ENCODE measurements at regions not wholly inside any gene's neighbourhood (a gene's known extent, or its start where the extent isn't known, plus 50 kb on each side); places are given as distances from the start of the nearest gene placed in this dataset.

DNA sequence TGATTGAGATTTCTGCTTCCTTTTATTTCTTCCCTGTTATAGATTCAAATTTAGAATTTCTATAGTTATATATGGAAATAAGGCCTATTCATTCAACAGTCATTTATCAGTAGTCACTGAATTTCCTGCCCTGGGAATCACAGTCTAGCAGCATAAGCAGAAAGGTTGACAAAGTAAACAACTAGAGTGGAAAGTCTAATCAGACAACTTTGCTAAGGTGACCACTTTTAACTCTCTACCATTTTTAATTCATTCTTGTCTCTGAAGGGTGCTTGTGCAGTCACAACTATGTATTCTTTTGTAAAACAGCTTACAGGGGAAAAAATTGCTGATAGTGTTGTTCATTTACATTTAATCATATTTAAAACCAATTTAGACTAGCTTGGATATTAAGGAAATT lies 66.1 kb upstream of the PLA2G4A start:
- no peaks in the 10 kb centered on the region for H3K9me3 ChIP-seq (ENCODE audit: control insufficient read depth, insufficient read depth, low read depth, low read length)
- no peaks in the 10 kb centered on the region for H3K4me1 ChIP-seq (ENCODE audit: control insufficient read depth, insufficient read depth, low read length)
- no peak for TF ChIP-seq ZSCAN5A (tag by site-specific recombination; IDR thresholded peaks at IDR 0.05)
- TF ChIP-seq ZNF837 (tag by site-specific recombination; IDR thresholded peaks at IDR 0.05): no peak
- TF ChIP-seq AEBP2 (tag by site-specific recombination; IDR thresholded peaks at IDR 0.05; ENCODE audit: borderline replicate concordance): no peak
- TF ChIP-seq PRDM6 (tag by site-specific recombination; IDR thresholded peaks at IDR 0.05): no peak
- no peak for TF ChIP-seq WT1 (tag by site-specific recombination; IDR thresholded peaks at IDR 0.05)
- no peak for TF ChIP-seq KLF9 (tag by site-specific recombination; IDR thresholded peaks at IDR 0.05; ENCODE audit: low read depth)
- no peak for TF ChIP-seq ZSCAN30 (tag by site-specific recombination; IDR thresholded peaks at IDR 0.05)
- no peak for TF ChIP-seq ZNF555 (tag by site-specific recombination; conservative IDR thresholded peaks at IDR 0.05)
- no peak for TF ChIP-seq ZNF302 (tag by site-specific recombination; IDR thresholded peaks at IDR 0.05; ENCODE audit: low read depth)
- no peak for TF ChIP-seq ZNF239 (tag by site-specific recombination; IDR thresholded peaks at IDR 0.05)
- no peak for TF ChIP-seq ZNF529 (tag by site-specific recombination; IDR thresholded peaks at IDR 0.05; ENCODE audit: insufficient replicate concordance)
- no peak for TF ChIP-seq ZNF157 (tag by site-specific recombination; IDR thresholded peaks at IDR 0.05)
- TF ChIP-seq ZNF121 (tag by site-specific recombination; IDR thresholded peaks at IDR 0.05): no peak
- no peak for TF ChIP-seq ZNF133 (tag by site-specific recombination; IDR thresholded peaks at IDR 0.05)
- no peaks in the 10 kb centered on the region for H3K36me3 ChIP-seq (ENCODE audit: control insufficient read depth in 2 of 2, insufficient read depth in 1 of 2, low read length in 2 of 2)
- no peak overlapping the region for H3K27ac ChIP-seq (ENCODE audit: extremely low read depth, low read depth, low read length)
- CTCF ChIA-PET: no interaction called here
- no peak overlapping the region for H3K4me3 ChIP-seq (ENCODE audit: low read depth, low read length)
- POLR2A ChIA-PET: no interaction called here

DNA sequence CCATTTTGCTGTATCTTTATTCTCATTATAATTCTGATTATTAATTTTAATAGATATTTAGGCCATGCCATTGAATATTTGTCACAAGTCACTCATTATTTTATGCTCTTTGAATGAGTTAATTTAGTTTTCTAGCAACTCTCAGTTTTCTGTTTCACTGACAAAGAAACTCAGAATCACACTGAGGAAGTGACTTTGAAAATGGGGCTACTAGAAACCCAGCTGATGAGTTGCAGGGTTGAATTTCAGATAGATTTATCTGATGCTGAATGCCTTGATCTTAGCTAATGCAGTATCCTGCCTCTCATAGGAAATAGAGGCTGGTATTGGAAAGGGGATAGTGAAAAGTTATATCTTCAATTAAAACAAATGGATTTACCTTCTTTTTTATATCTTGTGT lies 67.4 kb upstream of the PLA2G4A start:
- Histone ChIP-seq H3K4me1 (ENCODE audit: control insufficient read depth, insufficient read depth, low read length) (no peaks in the 10 kb centered on the region), H3K9me3 (ENCODE audit: control insufficient read depth, insufficient read depth, low read depth, low read length) (no peaks in the 10 kb centered on the region), H3K27ac (ENCODE audit: extremely low read depth, low read depth, low read length) (no peak overlapping the region), H3K36me3 (ENCODE audit: control insufficient read depth in 2 of 2, insufficient read depth in 1 of 2, low read length in 2 of 2) (no peaks in the 10 kb centered on the region), H3K4me3 (ENCODE audit: low read depth, low read length) (no peak overlapping the region)
- POLR2A ChIA-PET: no interaction called here
- CTCF ChIA-PET: no interaction called here
- TF ChIP-seq ZNF324 (tag by site-specific recombination; IDR thresholded peaks at IDR 0.05) (no peak), SALL2 (tag by site-specific recombination; IDR thresholded peaks at IDR 0.05; ENCODE audit: borderline replicate concordance) (no peak), BCL11B (tag by site-specific recombination; IDR thresholded peaks at IDR 0.05; ENCODE audit: low read depth) (no peak), ZNF488 (tag by site-specific recombination; IDR thresholded peaks at IDR 0.05) (no peak), ZNF776 (tag by site-specific recombination; IDR thresholded peaks at IDR 0.05; ENCODE audit: borderline replicate concordance) (no peak), RBAK (tag by site-specific recombination; IDR thresholded peaks at IDR 0.05) (no peak), ZNF600 (tag by site-specific recombination; IDR thresholded peaks at IDR 0.05) (no peak), SCRT1 (tag by site-specific recombination; IDR thresholded peaks at IDR 0.05; ENCODE audit: borderline replicate concordance) (no peak), GLI2 (tag by site-specific recombination; IDR thresholded peaks at IDR 0.05; ENCODE audit: borderline replicate concordance, low read depth) (no peak)
- TF ChIP-seq, protein P1, sequence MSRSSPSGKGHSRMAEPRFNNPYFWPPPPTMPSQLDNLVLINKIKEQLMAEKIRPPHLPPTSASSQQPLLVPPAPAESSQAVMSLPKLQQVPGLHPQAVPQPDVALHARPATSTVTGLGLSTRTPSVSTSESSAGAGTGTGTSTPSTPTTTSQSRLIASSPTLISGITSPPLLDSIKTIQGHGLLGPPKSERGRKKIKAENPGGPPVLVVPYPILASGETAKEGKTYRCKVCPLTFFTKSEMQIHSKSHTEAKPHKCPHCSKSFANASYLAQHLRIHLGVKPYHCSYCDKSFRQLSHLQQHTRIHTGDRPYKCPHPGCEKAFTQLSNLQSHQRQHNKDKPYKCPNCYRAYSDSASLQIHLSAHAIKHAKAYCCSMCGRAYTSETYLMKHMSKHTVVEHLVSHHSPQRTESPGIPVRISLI (tag by site-specific recombination; IDR thresholded peaks at IDR 0.05): no peak
- TF ChIP-seq, protein P2, sequence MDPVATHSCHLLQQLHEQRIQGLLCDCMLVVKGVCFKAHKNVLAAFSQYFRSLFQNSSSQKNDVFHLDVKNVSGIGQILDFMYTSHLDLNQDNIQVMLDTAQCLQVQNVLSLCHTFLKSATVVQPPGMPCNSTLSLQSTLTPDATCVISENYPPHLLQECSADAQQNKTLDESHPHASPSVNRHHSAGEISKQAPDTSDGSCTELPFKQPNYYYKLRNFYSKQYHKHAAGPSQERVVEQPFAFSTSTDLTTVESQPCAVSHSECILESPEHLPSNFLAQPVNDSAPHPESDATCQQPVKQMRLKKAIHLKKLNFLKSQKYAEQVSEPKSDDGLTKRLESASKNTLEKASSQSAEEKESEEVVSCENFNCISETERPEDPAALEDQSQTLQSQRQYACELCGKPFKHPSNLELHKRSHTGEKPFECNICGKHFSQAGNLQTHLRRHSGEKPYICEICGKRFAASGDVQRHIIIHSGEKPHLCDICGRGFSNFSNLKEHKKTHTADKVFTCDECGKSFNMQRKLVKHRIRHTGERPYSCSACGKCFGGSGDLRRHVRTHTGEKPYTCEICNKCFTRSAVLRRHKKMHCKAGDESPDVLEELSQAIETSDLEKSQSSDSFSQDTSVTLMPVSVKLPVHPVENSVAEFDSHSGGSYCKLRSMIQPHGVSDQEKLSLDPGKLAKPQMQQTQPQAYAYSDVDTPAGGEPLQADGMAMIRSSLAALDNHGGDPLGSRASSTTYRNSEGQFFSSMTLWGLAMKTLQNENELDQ (tag by site-specific recombination; IDR thresholded peaks at IDR 0.05; ENCODE audit: low read depth): no peak
- TF ChIP-seq, protein P3, sequence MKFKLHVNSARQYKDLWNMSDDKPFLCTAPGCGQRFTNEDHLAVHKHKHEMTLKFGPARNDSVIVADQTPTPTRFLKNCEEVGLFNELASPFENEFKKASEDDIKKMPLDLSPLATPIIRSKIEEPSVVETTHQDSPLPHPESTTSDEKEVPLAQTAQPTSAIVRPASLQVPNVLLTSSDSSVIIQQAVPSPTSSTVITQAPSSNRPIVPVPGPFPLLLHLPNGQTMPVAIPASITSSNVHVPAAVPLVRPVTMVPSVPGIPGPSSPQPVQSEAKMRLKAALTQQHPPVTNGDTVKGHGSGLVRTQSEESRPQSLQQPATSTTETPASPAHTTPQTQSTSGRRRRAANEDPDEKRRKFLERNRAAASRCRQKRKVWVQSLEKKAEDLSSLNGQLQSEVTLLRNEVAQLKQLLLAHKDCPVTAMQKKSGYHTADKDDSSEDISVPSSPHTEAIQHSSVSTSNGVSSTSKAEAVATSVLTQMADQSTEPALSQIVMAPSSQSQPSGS (tag by site-specific recombination; IDR thresholded peaks at IDR 0.05; ENCODE audit: low read depth): no peak
